BLaER1 (cell line): ENCODE measurements at regions not wholly inside any gene's neighbourhood (a gene's known extent, or its start where the extent isn't known, plus 50 kb on each side); places are given as distances from the start of the nearest gene placed in this dataset.

ENCODE experiments used
- H3K27ac ChIP-seq: shearing (Covaris generic); formaldehyde crosslinking; 2 replicates; pipeline ENCODE4 v1.8.1; 2022
- H3K27me3 ChIP-seq: shearing (Covaris generic); formaldehyde crosslinking; 2 replicates; pipeline ENCODE4 v1.8.1; 2022
- H3K36me3 ChIP-seq: shearing (Covaris generic); formaldehyde crosslinking; 2 replicates; pipeline ENCODE4 v1.8.1; 2022
- H3K4me1 ChIP-seq: shearing (Covaris generic); formaldehyde crosslinking; 2 replicates; pipeline ENCODE4 v1.8.1; 2022
- H3K4me2 ChIP-seq: shearing (Covaris generic); formaldehyde crosslinking; 2 replicates; pipeline ENCODE4 v1.8.1; 2022
- H3K4me3 ChIP-seq: shearing (Covaris generic); formaldehyde crosslinking; 2 replicates; pipeline ENCODE4 v1.8.1; 2022
- H3K9ac ChIP-seq: shearing (Covaris generic); formaldehyde crosslinking; 2 replicates; pipeline ENCODE4 v1.8.1; 2022
- H3K9me3 ChIP-seq: shearing (Covaris generic); formaldehyde crosslinking; 2 replicates; pipeline ENCODE4 v1.8.1; 2022
- H4K20me1 ChIP-seq: shearing (Covaris generic); formaldehyde crosslinking; 2 replicates; pipeline ENCODE4 v1.8.1; 2022
- Cebpa-rat ChIP-seq: shearing (Covaris generic); IDR thresholded peaks from 2 replicates; pipeline ENCODE4 v1.8.1; 2022

- Histone ChIP-seq H3K4me2 (no peak overlapping the region), H3K4me1 (no peaks in the 10 kb centered on the region), H3K27me3 (no peaks in the 10 kb centered on the region), H3K9ac (no peak overlapping the region), H3K36me3 (no peaks in the 10 kb centered on the region), H4K20me1 (no peaks in the 10 kb centered on the region), H3K4me3 (no peak overlapping the region), H3K27ac (no peak overlapping the region), H3K9me3 (no peaks in the 10 kb centered on the region)
- no peak for TF ChIP-seq Cebpa-rat
Measured at GRCh38 chr10:120398180-120398579, 58.8 kb upstream of the PLPP4 start.

DNA sequence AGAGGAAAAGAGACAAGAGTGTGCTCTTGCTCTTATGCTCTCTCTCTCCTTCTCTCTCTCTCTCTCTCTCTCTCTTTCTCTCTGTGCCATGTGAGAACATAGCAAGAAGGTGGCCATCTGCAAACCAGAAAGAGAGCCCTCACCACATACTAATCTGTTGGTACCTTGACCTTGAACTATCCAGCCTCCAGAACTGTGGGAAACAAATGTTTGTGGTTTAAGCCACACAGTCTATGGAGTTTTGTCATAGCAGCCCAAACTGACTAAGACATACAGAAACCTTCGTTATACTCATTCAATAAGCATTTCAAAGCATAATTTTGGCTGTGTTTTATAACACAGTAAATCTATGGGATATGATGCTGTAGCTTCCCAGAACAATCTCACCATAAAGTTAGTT, 56.4 kb upstream of the PLPP4 start:
- no peaks in the 10 kb centered on the region for H4K20me1 ChIP-seq
- H3K27ac ChIP-seq: no peak overlapping the region
- no peak overlapping the region for H3K4me2 ChIP-seq
- no peak overlapping the region for H3K9ac ChIP-seq
- H3K4me1 ChIP-seq: no peaks in the 10 kb centered on the region
- no peaks in the 10 kb centered on the region for H3K27me3 ChIP-seq
- H3K4me3 ChIP-seq: no peak overlapping the region
- H3K36me3 ChIP-seq: no peaks in the 10 kb centered on the region
- no peaks in the 10 kb centered on the region for H3K9me3 ChIP-seq
- no peak for TF ChIP-seq Cebpa-rat

DNA sequence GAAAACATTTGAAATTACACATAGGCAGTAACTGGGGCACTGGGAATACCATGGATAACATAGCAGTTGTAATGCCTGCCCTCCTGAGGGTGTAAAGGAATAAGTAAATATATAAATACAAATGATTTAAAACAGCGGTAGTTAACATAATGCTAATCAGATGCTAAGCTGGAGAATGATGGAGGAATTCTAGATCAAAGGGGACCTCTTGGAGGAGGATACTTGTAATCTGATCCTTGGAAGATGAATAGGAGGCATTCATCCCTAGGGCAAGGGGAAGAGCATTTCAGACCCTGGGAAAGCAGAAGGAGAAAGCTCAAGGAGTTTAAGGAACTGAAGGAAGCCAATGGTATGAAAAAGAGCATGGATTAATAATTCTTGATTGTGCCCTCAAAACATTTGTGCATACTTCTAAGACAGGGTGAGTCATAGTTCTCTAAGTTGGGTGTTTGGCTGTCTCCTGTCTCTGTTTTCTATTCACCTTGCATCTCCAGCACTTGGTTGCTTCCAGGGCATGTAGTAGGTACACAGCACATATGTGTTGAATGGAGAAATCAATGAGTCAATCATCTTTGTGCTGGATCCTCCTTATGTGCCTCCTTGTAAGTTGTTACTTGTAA, 54.8 kb upstream of the PLPP4 start:
- TF ChIP-seq Cebpa-rat: no peak
- Histone ChIP-seq H3K36me3 (no peaks in the 10 kb centered on the region), H3K4me2 (no peak overlapping the region), H3K27me3 (no peaks in the 10 kb centered on the region), H3K9ac (no peak overlapping the region), H3K4me1 (no peaks in the 10 kb centered on the region), H4K20me1 (no peaks in the 10 kb centered on the region), H3K4me3 (no peak overlapping the region), H3K9me3 (no peaks in the 10 kb centered on the region), H3K27ac (no peak overlapping the region)

DNA sequence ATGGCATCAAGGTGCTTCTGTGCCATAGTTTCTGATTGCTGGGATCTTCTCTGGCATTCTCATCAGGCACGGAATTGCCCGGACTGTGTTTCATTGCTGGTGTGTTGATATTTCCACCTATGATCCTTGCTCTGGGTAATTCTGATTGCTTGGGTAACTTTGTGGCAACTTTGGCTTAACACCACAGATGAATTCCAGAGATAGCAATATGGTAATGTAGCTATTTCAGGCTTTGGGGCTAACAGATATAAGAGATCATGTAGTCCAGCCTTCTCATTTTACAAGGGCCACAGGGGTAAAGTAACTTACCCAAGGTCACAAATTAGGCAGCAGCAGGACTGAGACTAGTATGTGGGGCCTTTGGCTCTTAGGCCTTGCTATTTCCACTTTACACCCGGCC, 53.9 kb upstream of the PLPP4 start:
- H3K4me3 ChIP-seq: no peak overlapping the region
- H3K4me2 ChIP-seq: no peak overlapping the region
- H4K20me1 ChIP-seq: no peaks in the 10 kb centered on the region
- no peaks in the 10 kb centered on the region for H3K27me3 ChIP-seq
- H3K9ac ChIP-seq: no peak overlapping the region
- no peaks in the 10 kb centered on the region for H3K36me3 ChIP-seq
- TF ChIP-seq Cebpa-rat: no peak
- no peak overlapping the region for H3K27ac ChIP-seq
- H3K9me3 ChIP-seq: no peaks in the 10 kb centered on the region
- H3K4me1 ChIP-seq: no peaks in the 10 kb centered on the region

DNA sequence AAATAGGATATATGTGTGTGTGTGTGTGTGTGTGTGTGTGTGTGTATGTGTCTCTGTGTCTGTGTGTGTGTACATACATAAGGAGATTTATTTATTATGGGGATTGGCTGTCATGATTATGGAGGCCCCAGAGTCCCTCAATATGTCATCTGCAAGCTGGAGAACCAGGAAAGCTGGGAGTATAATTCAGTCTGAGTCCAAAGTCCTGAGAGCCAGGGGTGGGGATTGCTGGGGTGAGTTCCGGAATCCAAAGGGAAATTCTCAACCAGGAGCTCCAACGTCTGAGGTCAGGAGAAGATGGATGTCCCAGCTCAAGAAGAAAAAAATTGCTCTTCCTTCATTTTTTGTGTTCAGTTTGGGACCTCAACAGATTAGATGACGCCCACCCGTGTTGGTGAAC, 50.7 kb upstream of the PLPP4 start:
- H3K4me3 ChIP-seq: no peak overlapping the region
- no peak for TF ChIP-seq Cebpa-rat
- no peak overlapping the region for H3K9ac ChIP-seq
- H3K27ac ChIP-seq: no peak overlapping the region
- no peaks in the 10 kb centered on the region for H3K27me3 ChIP-seq
- H3K4me2 ChIP-seq: no peak overlapping the region
- no peaks in the 10 kb centered on the region for H3K9me3 ChIP-seq
- H4K20me1 ChIP-seq: no peaks in the 10 kb centered on the region
- H3K36me3 ChIP-seq: no peaks in the 10 kb centered on the region
- no peaks in the 10 kb centered on the region for H3K4me1 ChIP-seq
